ENCODE measurements at regions not wholly inside any gene's neighbourhood (a gene's known extent, or its start where the extent isn't known, plus 50 kb on each side); places are given as distances from the start of the nearest gene placed in this dataset.

DNA sequence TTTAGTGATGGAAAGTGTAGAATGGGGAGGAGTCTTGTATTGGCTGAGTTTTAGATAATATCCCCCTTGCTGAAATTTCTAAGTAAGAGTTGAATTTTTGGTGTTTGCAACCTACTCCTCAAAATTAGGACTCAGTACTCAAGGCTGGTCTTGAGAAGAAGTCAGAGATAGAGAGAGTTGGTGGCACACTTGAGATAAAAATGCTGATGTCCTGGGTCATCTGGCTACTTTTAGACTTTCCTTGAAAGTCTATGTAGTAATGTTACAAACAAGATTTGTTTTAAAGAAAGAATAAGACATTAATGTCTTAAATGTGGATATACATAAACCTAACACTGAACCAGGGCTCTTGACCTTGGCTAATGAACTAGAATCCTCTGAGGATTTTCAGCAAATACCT is 62.5 kb upstream of the MLIP start:
- TF ChIP-seq POLR2AphosphoS5 (IDR thresholded peaks at IDR 0.05; ENCODE audit: low read depth, low read length) (no peak), POLR2A (IDR thresholded peaks at IDR 0.05; ENCODE audit: low read depth, low read length) (no peak)

Data from GM12892 (cell line).